ENCODE measurements at regions not wholly inside any gene's neighbourhood (a gene's known extent, or its start where the extent isn't known, plus 50 kb on each side); places are given as distances from the start of the nearest gene placed in this dataset.

DNA sequence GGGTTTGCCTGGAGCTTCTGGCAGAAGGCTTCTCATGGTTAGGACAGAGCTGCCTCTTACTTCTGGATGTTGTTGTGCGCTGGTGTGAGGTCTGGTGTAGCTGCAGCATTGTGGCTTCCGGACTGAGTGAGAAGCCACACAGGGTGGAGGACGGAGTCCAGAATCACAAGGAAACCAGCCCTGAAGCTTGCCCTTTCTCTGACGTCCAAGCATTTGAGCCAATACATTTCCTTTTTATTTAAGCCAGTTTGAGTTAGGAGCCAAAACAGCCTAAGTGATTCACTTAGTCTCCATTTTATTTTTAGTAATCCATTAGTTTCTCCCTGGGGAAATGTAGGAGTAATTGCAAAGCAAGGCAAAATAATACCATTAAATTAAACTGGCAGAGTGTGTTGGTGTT is 402.4 kb upstream of the RGS6 start:
- Histone ChIP-seq H3K9me2 (ENCODE audit: insufficient read depth, low read length) (no peaks in the 10 kb centered on the region), H3K27ac (ENCODE audit: low read depth, low read length, poor library complexity, severe bottlenecking) (no peak overlapping the region), H3K9me3 (ENCODE audit: low read length) (no peaks in the 10 kb centered on the region), H3K36me3 (ENCODE audit: insufficient read depth, low read length) (peaks cover 9% of the 10 kb centered on the region; the same call in 1 of the 2 replicates), H3K79me2 (ENCODE audit: insufficient read depth, low read depth, low read length) (no peaks in the 10 kb centered on the region), H4K20me1 (ENCODE audit: insufficient read depth, low read length) (no peaks in the 10 kb centered on the region), H2AFZ (ENCODE audit: low read length) (no peak overlapping the region), H3K4me3 (ENCODE audit: low read depth, low read length, poor library complexity, severe bottlenecking) (no peak overlapping the region), H3K4me2 (ENCODE audit: low read length) (no peak overlapping the region), H3K4me1 (ENCODE audit: insufficient read depth, low read length, poor library complexity, severe bottlenecking) (no peaks in the 10 kb centered on the region)
- BruUV-seq (replicated peaks): no TSS peak
- DNase-seq (ENCODE audit: low spot score): no peak
- intact Hi-C loops (cut with micrococcal nuclease; ENCODE audit: unreplicated experiment): no loop called here
- ChIA-PET POLR2A (interaction anchor here (0.6 to 1.0 kb wide), 2 partner anchors 9 to 16 kb away, joined by 3 to 4 read pairs; no protein-coding TSS in a partner anchor), CTCF (ENCODE audit: unreplicated experiment) (no interaction called here)
- TF ChIP-seq CTCF (conservative IDR thresholded peaks at IDR 0.05; ENCODE audit: low read length): no peak
- no peak for TF ChIP-seq EZH2phosphoT487 (IDR thresholded peaks at IDR 0.05; ENCODE audit: borderline replicate concordance, low read depth, low read length)

GRCh38 chr14:71532344-71532743 is 399.9 kb upstream of the RGS6 start:
- no TSS peak for BruUV-seq (replicated peaks)
- POLR2A ChIA-PET: interaction anchor here (0.5 kb wide), 1 partner anchor 138 kb away, joined by 3 read pairs; no protein-coding TSS in a partner anchor

More at GRCh38 chr14:71532344-71532743, 399.9 kb upstream of the RGS6 start:
- Histone ChIP-seq H4K20me1 (ENCODE audit: insufficient read depth, low read length) (no peaks in the 10 kb centered on the region), H3K4me2 (ENCODE audit: low read length) (no peak overlapping the region), H3K36me3 (ENCODE audit: insufficient read depth, low read length) (peaks cover 9% of the 10 kb centered on the region; the same call in 1 of the 2 replicates), H3K4me1 (ENCODE audit: insufficient read depth, low read length, poor library complexity, severe bottlenecking) (no peaks in the 10 kb centered on the region), H2AFZ (ENCODE audit: low read length) (no peak overlapping the region), H3K4me3 (ENCODE audit: low read depth, low read length, poor library complexity, severe bottlenecking) (no peak overlapping the region), H3K79me2 (ENCODE audit: insufficient read depth, low read depth, low read length) (no peaks in the 10 kb centered on the region), H3K9me3 (ENCODE audit: low read length) (no peaks in the 10 kb centered on the region), H3K27ac (ENCODE audit: low read depth, low read length, poor library complexity, severe bottlenecking) (no peak overlapping the region), H3K9me2 (ENCODE audit: insufficient read depth, low read length) (no peaks in the 10 kb centered on the region)
- intact Hi-C loops (cut with micrococcal nuclease; ENCODE audit: unreplicated experiment): no loop called here
- DNase-seq (ENCODE audit: low spot score): no peak
- no peak for TF ChIP-seq CTCF (conservative IDR thresholded peaks at IDR 0.05; ENCODE audit: low read length)
- TF ChIP-seq EZH2phosphoT487 (IDR thresholded peaks at IDR 0.05; ENCODE audit: borderline replicate concordance, low read depth, low read length): no peak
- CTCF ChIA-PET (ENCODE audit: unreplicated experiment): no interaction called here
